ENCODE measurements at regions not wholly inside any gene's neighbourhood (a gene's known extent, or its start where the extent isn't known, plus 50 kb on each side); places are given as distances from the start of the nearest gene placed in this dataset.

DNA sequence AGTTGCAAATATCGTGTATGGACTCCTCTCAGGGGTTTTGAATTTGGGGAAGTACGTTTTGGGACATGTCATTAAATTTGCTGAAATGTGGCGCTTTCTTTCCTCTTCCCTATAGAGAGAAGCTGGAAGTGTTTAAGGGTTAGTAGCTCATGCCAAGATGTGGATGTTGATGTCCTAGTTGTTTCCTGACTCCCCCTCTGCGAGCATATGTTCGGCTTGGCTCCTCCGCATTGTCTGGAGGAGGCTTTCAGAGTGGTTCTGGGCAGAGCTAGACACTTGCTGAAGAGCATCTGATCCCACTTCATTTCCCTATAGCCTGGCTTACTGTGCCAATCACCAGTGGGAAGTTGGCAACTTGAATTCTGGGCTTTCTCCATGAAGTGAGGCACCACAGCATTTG, 347.4 kb upstream of the B3GALT2 start:
- Histone ChIP-seq H3K9ac (ENCODE audit: low read depth, low read length) (no peak overlapping the region), H3K9me3 (ENCODE audit: control insufficient read depth, insufficient read depth, low read length) (no peaks in the 10 kb centered on the region), H3K4me1 (ENCODE audit: insufficient read depth, low read length) (peaks cover 11% of the 10 kb centered on the region; the same call in 1 of the 2 replicates), H3K36me3 (ENCODE audit: insufficient read depth, low read length) (no peaks in the 10 kb centered on the region)

DNA sequence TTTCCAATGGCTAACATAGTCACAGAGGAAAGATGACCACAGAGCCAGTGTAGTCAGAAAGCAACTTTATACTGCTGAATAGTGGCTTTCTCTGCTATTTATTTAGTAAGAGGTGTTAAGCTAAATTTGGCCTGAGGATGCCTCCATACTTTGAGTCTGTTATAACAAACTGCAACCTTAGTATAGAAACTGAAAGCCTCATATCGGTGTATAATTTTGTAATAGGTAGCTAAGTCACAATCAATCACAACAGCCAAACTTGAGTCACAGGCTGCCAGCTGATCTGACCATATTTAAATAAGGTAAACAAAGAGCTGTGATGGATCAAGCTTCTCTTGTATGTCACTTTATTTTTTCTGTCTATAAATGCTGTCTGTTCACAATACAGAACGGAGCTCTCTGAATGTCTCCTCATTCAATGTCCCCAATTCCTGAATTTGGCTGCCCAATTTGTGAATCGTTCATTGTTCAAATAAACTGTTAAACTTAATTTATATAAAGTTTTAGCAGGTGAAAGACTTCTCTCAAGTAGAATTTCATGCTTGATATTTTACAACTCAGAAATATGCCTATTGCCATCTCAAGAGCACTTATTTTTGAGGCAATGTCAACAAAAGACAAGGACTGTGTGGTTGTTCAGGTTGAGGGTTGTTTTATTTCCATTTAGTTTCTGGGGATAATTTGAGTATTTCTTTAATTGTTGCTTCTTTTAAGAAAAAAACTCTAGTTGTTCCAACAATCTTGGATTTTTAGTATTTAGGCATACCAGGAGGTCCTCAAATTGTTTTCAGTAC, 339.7 kb upstream of the B3GALT2 start:
- Histone ChIP-seq H3K36me3 (ENCODE audit: insufficient read depth, low read length) (no peaks in the 10 kb centered on the region), H3K9ac (ENCODE audit: low read depth, low read length) (no peak overlapping the region), H3K9me3 (ENCODE audit: control insufficient read depth, insufficient read depth, low read length) (no peaks in the 10 kb centered on the region), H3K4me1 (ENCODE audit: insufficient read depth, low read length) (no peaks in the 10 kb centered on the region)

DNA sequence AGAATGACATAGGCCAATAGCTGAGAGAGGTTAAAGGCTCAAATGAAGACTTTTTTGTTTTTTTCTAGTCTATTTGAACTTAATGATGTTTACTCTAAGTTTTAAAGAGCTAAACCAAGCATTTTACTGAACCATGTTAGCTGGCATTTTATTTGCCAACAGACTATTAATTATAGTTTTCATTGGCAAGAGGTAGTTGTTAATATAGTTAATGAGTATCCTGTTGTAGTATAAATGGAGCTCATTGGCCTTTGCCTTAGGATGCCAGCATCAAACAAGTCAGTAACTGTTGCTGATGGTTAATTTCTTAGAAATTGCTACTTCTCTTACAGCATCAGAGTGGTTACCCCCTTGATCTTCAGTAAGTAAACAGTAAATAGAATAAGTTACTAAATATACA, 339.0 kb upstream of the B3GALT2 start:
- Histone ChIP-seq H3K9ac (ENCODE audit: low read depth, low read length) (no peak overlapping the region), H3K36me3 (ENCODE audit: insufficient read depth, low read length) (no peaks in the 10 kb centered on the region), H3K9me3 (ENCODE audit: control insufficient read depth, insufficient read depth, low read length) (no peaks in the 10 kb centered on the region), H3K4me1 (ENCODE audit: insufficient read depth, low read length) (no peaks in the 10 kb centered on the region)

DNA sequence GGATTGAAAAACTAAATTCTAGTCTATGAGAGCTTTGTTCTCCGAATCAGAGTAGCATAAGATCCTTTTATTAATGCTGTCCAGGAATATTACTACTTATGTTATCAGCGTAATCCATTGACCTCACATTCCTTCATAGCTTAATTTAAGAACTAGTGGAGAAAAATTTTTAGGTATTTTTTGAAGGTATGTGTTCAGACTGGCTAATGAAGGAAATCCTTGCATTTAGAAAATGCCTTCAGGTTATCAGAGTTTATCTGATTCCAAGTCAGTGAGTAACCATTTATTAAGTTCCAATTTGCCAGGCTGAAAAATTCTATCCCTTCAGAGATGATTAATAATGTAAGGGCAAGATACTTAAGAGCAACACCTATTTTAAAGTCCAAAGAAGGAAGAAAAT, 338.2 kb upstream of the B3GALT2 start:
- no peak overlapping the region for H3K9ac ChIP-seq (ENCODE audit: low read depth, low read length)
- H3K4me1 ChIP-seq (ENCODE audit: insufficient read depth, low read length) = no peaks in the 10 kb centered on the region
- H3K9me3 ChIP-seq (ENCODE audit: control insufficient read depth, insufficient read depth, low read length) = no peaks in the 10 kb centered on the region
- H3K36me3 ChIP-seq (ENCODE audit: insufficient read depth, low read length) = no peaks in the 10 kb centered on the region

DNA sequence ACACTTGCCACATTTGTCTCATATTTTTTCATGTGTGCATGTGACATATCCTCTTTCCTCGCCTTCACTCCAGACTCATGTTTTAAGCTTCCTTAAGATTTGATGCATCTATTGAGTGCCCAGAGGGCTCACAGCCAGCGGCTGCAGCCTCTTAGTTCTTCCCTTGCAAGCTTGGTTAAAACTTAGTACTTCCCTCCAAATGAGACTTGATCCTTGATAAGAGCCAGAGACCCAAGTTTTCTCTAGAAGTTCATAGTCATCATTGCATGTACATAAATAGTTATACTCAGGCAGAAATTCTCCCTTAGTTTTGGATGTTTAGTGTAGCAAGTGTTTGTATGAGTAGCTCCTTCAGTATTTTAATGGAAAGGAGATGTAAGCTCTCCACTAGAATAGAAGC, 337.6 kb upstream of the B3GALT2 start:
- Histone ChIP-seq H3K4me1 (ENCODE audit: insufficient read depth, low read length) (no peaks in the 10 kb centered on the region), H3K9ac (ENCODE audit: low read depth, low read length) (no peak overlapping the region), H3K36me3 (ENCODE audit: insufficient read depth, low read length) (no peaks in the 10 kb centered on the region), H3K9me3 (ENCODE audit: control insufficient read depth, insufficient read depth, low read length) (no peaks in the 10 kb centered on the region)

DNA sequence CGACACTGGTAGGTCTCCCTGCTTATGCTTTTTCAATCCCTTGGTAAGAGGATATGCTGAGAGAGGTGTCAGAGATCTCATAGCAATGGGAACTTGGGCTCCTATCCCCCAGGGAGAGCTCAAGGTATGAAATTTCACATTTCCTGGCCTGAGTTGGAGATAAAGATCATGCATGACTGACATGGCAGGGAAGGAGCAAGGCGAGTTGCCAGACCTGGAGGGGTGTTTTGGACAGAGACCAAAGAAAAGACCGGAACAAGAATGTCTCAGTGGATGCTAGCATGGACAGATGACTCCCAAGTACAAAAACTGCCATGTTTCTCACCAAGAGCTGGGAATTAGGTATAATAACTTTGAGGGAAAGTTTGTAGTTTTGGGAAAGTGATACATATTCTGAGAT, 334.1 kb upstream of the B3GALT2 start:
- no peaks in the 10 kb centered on the region for H3K9me3 ChIP-seq (ENCODE audit: control insufficient read depth, insufficient read depth, low read length)
- H3K4me1 ChIP-seq (ENCODE audit: insufficient read depth, low read length) = no peaks in the 10 kb centered on the region
- H3K9ac ChIP-seq (ENCODE audit: low read depth, low read length) = no peak overlapping the region
- no peaks in the 10 kb centered on the region for H3K36me3 ChIP-seq (ENCODE audit: insufficient read depth, low read length)

DNA sequence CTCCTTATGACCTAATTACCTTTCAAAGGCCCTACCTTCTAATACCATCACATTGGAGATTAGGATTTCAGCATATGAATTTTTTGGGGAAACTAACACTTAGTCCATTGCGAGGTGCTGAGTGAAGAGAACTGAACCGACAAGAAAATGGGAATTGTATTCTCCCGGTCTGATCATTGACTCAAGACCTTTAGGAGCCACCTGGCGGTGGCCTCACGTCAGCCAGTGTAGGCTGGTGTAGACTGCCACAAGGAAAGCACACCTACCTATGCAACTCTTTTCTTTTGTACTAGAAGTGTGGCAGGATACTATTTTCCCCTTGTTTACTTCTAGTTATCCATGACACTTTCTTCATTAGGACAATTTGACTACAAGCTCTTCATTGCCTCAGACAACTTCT, 333.5 kb upstream of the B3GALT2 start:
- Histone ChIP-seq H3K9me3 (ENCODE audit: control insufficient read depth, insufficient read depth, low read length) (no peaks in the 10 kb centered on the region), H3K9ac (ENCODE audit: low read depth, low read length) (no peak overlapping the region), H3K36me3 (ENCODE audit: insufficient read depth, low read length) (no peaks in the 10 kb centered on the region), H3K4me1 (ENCODE audit: insufficient read depth, low read length) (no peaks in the 10 kb centered on the region)

DNA sequence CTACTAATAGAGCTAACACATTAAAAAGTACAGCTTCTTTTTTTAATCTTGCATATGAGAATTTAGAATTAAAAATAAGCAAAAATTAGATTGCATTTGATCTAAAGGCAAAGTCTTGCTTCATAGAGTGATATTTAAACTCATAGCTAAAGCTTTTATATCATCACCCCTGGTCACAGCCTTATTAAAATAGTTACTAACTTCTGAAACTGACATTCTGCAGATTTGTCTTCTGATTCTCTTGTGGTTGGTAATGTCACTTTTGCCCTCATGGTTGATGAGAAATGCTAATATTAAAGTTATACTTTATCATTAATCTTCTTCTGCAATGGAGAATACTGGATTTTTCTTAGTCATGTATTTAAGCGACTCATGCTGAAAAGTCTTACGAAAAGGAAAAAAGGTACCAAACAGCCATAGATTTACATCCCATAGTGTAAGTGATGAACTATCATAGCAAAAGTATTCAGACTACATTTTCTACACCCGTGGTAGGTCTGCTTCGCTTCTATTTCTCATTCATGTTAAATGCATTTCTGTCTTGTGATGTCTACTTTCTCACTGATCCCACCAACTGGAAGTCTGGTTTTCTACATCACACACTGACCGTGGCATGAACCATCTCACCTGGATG, 330.5 kb upstream of the B3GALT2 start:
- H3K4me1 ChIP-seq (ENCODE audit: insufficient read depth, low read length) = no peaks in the 10 kb centered on the region
- no peak overlapping the region for H3K9ac ChIP-seq (ENCODE audit: low read depth, low read length)
- no peaks in the 10 kb centered on the region for H3K36me3 ChIP-seq (ENCODE audit: insufficient read depth, low read length)
- no peaks in the 10 kb centered on the region for H3K9me3 ChIP-seq (ENCODE audit: control insufficient read depth, insufficient read depth, low read length)

DNA sequence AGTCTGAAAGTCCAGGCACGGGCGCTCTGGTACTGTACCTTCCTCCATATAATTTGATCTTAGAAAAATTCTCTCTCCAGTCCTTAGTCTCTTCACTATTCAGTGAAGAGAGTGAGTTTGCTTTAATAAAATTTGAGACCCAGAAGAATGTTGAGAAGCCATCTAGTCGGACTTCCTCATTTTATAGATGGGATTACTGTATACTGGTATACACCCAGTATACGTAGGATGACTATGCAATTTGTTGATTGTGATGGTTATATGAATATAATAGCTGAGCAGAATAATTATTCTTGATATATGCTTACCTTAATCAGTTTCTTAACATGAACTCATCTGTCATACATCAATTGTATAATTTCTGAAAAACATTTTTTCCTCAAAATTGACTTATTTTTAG, 328.0 kb upstream of the B3GALT2 start:
- Histone ChIP-seq H3K4me1 (ENCODE audit: insufficient read depth, low read length) (no peaks in the 10 kb centered on the region), H3K36me3 (ENCODE audit: insufficient read depth, low read length) (no peaks in the 10 kb centered on the region), H3K9ac (ENCODE audit: low read depth, low read length) (no peak overlapping the region), H3K9me3 (ENCODE audit: control insufficient read depth, insufficient read depth, low read length) (no peaks in the 10 kb centered on the region)

DNA sequence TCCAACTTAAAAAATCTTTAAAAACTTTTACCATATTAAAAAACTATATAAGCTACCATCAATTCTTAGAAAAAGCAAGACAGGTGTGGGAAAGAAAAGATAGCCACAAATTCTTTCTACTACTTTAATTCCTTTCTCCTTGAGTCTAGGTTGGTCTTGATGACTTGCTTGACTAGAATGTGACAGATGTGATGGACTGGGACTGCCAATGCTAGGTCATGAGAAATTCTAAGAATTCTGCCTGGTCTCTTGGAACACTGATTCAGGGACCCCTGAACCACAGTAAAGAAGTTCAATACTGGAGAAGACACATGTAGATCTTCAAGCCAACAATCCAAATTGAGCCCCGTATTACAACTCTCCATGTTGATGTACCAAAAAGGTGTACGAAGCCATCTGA, 326.6 kb upstream of the B3GALT2 start:
- Histone ChIP-seq H3K9ac (ENCODE audit: low read depth, low read length) (no peak overlapping the region), H3K36me3 (ENCODE audit: insufficient read depth, low read length) (no peaks in the 10 kb centered on the region), H3K9me3 (ENCODE audit: control insufficient read depth, insufficient read depth, low read length) (no peaks in the 10 kb centered on the region), H3K4me1 (ENCODE audit: insufficient read depth, low read length) (no peaks in the 10 kb centered on the region)

DNA sequence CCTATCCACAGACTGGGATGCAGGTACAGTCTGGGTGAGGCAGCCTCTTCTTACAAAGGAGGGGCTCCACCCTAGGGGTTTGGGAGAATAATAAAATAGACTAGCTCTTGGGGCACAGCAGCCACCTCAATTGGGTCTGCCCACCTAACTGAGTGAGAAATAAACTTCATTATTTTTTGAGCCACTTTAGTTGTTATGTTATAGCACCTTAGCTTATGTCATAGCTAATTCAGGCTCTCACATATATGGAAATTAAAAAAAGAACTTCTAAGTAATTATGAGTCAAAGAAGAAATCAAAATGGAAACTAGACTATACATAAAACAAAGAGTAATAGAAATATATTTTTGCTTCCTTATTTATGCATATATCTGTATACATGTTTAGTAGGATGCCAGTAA, 318.5 kb upstream of the B3GALT2 start:
- no peak overlapping the region for H3K9ac ChIP-seq (ENCODE audit: low read depth, low read length)
- H3K36me3 ChIP-seq (ENCODE audit: insufficient read depth, low read length) = no peaks in the 10 kb centered on the region
- H3K4me1 ChIP-seq (ENCODE audit: insufficient read depth, low read length) = no peaks in the 10 kb centered on the region
- H3K9me3 ChIP-seq (ENCODE audit: control insufficient read depth, insufficient read depth, low read length) = no peaks in the 10 kb centered on the region

DNA sequence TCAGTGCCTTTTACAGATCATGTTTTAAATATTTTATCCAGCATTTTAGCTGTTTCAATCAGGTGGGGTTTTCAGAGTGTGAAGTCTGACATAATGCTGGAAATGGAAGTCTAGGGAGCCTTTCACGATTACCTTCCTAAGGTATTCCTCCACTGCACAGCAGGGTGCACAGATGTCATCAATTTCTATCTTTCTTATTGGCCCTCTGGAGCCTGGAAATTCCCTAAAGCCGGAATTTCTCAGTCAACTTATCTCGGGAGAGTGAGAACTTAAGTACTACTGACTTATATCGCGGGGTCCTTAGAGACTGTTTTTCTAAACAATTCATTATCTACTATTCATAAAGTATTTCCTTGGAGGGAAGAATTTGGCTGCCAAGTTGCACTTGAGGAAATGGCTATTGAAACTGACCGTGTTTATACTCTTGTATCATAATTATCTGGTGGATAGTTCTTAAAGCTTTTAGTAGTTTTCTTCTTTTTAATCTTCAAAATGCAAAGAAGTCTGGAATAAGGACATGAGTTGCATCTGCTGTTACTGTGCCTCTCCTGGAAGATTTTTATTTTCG, 311.8 kb upstream of the B3GALT2 start:
- Histone ChIP-seq H3K9me3 (ENCODE audit: control insufficient read depth, insufficient read depth, low read length) (no peaks in the 10 kb centered on the region), H3K36me3 (ENCODE audit: insufficient read depth, low read length) (no peaks in the 10 kb centered on the region), H3K4me1 (ENCODE audit: insufficient read depth, low read length) (no peaks in the 10 kb centered on the region), H3K9ac (ENCODE audit: low read depth, low read length) (no peak overlapping the region)

DNA sequence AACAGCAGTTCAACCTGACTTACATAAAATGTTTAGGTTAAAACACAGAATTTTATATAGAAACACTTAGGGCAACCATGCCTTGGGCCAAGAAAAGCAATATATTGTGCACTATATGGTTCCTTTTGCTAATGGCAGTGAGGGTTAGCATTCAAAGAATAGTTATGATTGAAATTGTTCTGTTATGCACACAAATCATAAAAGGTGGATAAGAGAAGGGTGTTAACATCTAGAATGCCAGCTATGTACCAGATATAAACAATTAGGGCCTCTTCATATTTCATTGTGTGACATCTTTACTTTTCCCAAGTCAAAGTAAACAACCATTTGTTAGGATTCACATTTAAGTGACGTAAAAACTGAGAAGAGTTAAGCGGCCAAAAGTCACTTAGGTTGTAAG, 308.0 kb upstream of the B3GALT2 start:
- H3K36me3 ChIP-seq (ENCODE audit: insufficient read depth, low read length) = no peaks in the 10 kb centered on the region
- no peaks in the 10 kb centered on the region for H3K4me1 ChIP-seq (ENCODE audit: insufficient read depth, low read length)
- no peak overlapping the region for H3K9ac ChIP-seq (ENCODE audit: low read depth, low read length)
- H3K9me3 ChIP-seq (ENCODE audit: control insufficient read depth, insufficient read depth, low read length) = no peaks in the 10 kb centered on the region

DNA sequence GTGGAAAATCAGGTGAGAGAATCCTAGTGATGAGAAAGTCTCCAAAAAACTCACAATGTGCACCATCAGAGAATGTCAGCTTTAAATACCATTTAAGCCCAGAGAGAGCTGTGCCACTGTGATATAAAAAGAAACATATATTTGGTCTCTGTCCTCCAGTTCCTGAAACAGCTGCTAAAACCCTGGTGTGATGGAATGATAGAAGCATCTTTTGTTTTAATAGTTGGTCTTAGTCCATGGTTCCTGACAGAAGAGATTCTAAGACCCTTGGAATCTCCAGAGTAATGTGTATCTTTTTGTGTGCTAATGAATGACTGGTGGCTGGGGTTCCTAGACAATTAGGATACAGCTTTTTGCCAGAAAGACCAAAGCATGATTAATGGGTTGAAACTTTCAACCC, 302.8 kb upstream of the B3GALT2 start:
- Histone ChIP-seq H3K4me1 (ENCODE audit: insufficient read depth, low read length) (no peaks in the 10 kb centered on the region), H3K36me3 (ENCODE audit: insufficient read depth, low read length) (no peaks in the 10 kb centered on the region), H3K9me3 (ENCODE audit: control insufficient read depth, insufficient read depth, low read length) (no peaks in the 10 kb centered on the region; the same call in 1 of the 2 replicates), H3K9ac (ENCODE audit: low read depth, low read length) (no peak overlapping the region)

DNA sequence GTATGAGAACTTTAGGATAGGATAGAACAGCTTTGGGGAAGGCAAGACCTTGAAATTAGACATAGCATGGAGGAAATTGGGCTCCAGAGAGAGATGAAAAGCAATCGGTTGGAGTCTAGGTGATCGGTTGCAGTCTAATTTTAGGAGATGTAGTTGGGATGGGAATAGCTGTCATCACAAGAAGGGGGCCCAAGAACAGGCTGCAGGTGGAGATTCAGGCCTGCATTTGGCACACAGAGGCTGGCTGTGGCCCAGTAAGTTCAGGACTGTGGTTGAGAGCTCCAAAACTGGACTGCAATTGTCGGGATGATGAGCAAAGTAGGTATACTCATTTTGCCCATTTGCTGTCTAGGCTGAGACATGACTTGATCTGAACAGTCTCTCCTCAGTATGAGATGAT, 301.3 kb upstream of the B3GALT2 start:
- Histone ChIP-seq H3K9ac (ENCODE audit: low read depth, low read length) (no peak overlapping the region), H3K36me3 (ENCODE audit: insufficient read depth, low read length) (no peaks in the 10 kb centered on the region)

More for the DNA sequence above, 301.3 kb upstream of the B3GALT2 start:
- Histone ChIP-seq H3K9me3 (ENCODE audit: control insufficient read depth, insufficient read depth, low read length) (no peaks in the 10 kb centered on the region; the same call in 1 of the 2 replicates), H3K4me1 (ENCODE audit: insufficient read depth, low read length) (no peaks in the 10 kb centered on the region)
